HG02938 (cell line): ENCODE measurements at regions not wholly inside any gene's neighbourhood (a gene's known extent, or its start where the extent isn't known, plus 50 kb on each side); places are given as distances from the start of the nearest gene placed in this dataset.

Source experiments
- ATAC-seq: cut with Tn5 transposase; IDR thresholded peaks from one replicate; pipeline ENCODE4 v1.9.1; 2021; ENCODE audit warnings: mild to moderate bottlenecking, moderate library complexity; ENCODE audit not compliant: unreplicated experiment

DNA sequence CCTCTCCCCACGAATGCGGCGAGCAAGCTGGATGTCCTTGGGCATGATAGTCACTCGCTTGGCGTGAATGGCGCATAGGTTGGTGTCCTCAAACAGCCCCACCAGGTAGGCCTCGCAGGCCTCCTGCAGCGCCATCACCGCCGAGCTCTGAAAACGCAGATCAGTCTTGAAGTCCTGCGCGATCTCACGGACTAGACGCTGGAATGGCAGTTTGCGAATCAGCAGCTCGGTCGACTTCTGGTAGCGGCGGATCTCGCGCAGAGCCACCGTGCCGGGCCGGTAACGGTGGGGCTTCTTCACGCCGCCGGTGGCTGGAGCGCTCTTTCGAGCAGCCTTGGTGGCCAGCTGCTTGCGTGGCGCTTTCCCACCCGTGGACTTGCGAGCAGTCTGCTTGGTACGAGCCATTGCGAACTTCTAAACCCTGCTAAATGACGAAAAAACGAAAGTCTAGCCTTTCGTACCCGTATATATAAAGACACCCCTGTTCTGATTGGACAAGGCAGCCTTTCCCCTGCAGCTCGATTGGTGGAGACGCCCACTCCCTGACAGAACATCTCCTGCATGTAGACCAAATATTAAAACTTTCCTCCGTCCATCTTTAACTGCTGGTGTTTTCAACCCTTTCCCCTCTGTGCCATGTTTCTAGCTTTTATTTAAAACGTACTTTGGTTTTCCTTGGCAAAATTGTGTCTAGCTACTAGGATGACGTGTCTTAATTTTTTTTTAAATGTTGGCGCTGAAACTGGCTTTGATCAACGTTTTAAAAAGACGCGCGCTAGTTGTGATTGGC is 109.8 kb downstream of the HFE start:
- peak; percentile 37 for ATAC-seq

- no peak for ATAC-seq
These were observed 110.4 kb downstream of the HFE start for GRCh38 chr6:26197636-26197932.

- no peak for ATAC-seq
These were observed 110.9 kb downstream of the HFE start for GRCh38 chr6:26197933-26198721.

DNA sequence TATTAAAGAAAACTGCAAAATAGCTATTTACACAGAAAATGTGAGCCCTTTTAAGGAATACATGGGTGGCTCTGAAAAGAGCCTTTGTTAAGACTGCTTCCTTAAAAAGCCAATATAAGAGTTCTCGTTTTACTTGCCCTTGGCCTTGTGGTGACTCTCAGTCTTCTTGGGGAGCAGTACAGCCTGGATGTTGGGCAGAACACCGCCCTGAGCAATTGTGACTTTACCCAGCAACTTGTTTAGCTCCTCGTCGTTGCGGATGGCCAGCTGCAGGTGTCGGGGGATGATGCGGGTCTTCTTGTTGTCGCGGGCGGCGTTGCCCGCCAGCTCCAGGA is 111.5 kb downstream of the HFE start:
- peak; percentile 4 for ATAC-seq

DNA sequence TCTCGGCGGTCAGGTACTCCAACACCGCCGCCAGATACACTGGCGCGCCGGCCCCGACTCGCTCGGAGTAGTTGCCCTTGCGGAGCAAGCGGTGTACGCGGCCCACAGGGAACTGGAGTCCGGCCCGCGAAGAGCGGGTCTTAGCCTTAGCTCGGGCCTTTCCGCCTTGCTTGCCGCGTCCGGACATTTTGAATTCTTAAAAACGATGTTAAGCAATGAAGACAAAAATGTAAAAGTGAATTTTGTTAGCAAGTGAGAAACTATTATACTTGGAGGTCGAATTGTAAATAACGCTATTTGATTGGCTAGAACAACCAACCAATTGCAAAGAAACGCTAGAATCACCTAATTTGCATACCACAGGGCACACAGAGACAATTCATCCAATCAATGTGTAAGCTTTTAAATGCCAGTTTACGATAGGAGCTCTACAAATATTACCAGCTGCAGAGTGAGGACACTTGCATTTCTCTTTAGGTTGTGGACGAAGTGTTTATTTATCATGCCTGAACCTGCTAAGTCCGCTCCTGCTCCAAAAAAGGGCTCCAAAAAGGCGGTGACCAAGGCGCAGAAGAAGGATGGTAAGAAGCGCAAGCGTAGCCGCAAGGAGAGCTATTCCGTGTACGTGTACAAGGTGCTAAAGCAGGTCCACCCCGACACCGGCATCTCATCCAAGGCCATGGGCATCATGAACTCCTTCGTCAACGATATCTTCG is 112.0 kb downstream of the HFE start:
- ATAC-seq: peak; percentile 58

- ATAC-seq: no peak
These were observed 112.8 kb downstream of the HFE start for GRCh38 chr6:26199773-26200764.

DNA sequence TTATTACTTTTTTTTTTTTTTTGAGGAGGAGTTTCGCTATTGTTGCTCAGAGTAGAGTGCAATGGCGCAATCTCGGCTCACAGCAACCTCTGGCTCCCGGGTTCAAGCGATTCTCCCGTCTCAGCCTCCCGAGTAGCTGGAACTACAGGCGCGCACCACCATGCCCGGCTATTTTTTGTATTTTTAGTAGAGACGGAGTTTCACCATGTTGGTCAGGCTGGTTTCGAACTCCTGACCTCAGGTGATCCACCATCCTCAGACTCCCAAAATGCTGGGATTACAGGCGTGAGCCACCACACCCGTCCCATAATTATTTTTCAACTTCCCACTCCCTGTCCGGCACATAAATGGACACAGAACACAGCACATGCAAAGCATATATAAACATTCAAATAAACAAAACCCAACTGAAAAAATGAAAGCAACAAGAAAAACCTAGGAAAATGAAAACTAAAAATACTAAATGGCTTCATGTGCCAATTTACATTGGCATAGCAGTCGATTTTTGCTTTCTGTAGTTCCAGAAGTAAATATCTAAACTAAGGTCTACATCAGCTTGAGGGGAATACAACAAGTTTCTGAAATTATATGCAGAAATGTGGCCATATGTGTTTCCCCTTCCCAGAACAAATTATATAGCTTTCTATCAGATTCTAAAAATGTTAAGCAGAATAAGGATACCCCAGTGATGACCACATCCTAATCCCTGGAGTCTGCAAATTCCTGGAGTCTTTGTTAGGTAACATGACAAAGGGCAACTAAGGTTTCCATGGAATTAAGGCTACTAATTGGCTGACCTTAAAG is 113.9 kb downstream of the HFE start:
- ATAC-seq: no peak

DNA sequence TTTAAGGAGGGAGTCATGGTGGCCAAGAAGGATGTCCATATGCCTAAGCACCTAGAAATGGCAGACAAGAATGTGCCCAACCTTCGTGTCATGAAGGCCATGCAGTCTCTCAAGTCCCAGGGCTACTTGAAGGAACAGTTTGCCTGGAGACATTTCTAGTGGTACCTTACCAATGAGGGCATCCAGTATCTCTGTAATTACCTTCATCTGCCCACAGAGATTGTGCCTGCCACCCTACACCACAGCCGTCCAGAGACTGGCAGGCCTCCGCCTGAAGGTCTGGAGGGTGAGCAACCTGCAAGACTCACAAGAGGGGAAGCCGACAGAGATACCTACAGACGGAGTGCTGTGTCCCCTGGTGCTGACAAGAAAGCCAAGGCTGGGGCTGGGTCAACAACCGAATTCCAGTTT is 115.0 kb downstream of the HFE start:
- no peak for ATAC-seq

GRCh38 chr6:26202811-26203583 is 115.8 kb downstream of the HFE start:
- ATAC-seq: no peak

DNA sequence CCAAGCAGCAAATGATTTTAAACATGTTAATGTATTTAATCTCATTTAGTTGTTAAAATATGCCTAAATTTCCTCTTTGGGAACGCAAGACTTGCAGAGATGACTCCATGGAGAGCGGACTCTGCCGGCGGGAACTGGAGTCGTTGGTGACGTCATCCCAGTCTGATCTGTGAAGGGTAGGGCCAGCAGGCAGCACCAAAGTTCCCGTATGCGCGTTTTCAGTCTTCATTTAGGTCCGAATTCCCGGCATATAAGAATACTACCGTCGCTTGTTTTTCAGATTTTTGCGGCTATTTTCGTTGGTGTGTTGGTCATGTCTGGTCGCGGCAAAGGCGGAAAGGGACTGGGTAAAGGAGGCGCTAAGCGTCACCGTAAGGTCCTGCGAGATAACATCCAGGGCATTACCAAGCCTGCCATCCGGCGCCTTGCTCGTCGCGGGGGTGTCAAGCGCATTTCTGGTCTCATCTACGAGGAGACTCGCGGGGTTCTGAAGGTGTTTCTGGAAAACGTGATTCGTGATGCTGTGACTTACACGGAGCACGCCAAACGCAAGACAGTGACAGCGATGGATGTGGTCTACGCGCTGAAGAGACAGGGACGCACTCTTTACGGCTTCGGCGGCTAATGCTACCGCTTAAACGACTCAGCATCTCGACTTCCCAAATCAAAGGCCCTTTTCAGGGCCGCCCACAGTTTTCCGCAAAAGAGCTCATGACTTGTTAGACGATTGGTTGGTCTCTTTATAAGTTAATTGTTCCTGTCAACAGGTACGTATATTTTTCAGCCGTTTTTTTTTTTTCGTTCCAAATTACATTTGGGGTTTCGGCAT is 117.3 kb downstream of the HFE start:
- ATAC-seq: peak; percentile 47

- no peak for ATAC-seq
These were observed 118.0 kb downstream of the HFE start for GRCh38 chr6:26205161-26205624.

- no peak for ATAC-seq
These were observed 118.7 kb downstream of the HFE start for GRCh38 chr6:26205625-26206574.

GRCh38 chr6:26206868-26207801 is 119.9 kb downstream of the HFE start:
- no peak for ATAC-seq

DNA sequence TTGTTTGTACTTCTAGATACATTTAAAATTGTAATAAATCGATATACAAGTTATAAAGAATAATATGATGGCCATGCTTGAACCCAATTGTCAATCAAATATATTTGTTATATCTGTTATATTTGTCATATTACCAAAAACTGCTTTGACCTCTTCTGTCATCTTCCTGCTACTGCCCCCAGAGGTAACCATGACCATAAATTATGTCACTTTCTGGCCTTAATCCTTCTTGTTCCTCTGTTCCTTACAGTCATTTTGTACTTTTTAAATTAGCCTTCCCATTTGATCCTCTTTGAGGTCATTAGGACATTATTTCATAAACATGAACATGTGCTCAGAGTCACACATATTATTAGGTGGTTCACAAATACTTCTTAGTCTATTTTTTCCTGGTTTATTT is 124.7 kb downstream of the HFE start:
- no peak for ATAC-seq

DNA sequence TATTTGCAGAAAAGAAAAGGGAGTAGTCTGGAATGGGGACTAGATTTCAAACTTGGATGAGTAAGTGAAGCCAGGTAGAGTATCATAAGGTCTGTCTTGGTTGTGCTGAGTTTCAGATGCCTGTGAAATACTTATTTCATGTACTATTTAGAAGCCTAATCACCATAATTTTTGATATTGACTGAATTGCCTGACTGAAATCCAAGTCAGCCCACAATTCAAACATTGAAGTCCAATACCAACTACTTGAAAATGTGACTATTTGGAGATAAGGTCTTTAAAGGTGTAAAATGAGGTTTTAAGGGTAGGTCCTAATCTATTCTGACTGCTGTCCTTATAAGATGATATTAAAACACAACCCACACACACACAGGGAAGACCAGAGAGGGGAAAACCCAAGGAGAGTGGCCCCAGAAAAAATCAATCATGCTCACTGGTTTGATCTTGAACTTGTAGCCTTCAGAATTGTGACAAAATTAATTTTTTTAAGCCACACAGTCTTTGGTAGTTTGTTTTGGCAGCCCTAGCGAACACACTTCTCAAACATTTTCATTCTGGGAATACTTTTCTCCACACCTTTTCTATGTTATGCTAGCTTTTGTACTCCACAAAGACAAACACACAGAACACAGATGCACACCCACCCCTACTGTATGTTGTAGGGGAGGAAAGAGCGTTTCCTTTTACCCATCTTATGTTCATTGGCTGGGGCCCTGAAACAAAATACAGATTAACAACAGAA is 126.3 kb downstream of the HFE start:
- ATAC-seq: no peak
